Islet precursor cell (in vitro differentiated cells): ENCODE measurements at regions not wholly inside any gene's neighbourhood (a gene's known extent, or its start where the extent isn't known, plus 50 kb on each side); places are given as distances from the start of the nearest gene placed in this dataset.
A peak's percentile ranks its signal among the peaks of the same experiment; 100 is the strongest.
"Not testable (repeated sequence)": the region's sequence is repeated elsewhere in the genome, so short reads cannot be mapped to it uniquely, and the experiment has no call there.

Experiments
- DNase-seq: peaks from one replicate; pipeline ENCODE4 v3.0.0-alpha.2; 2018

DNA sequence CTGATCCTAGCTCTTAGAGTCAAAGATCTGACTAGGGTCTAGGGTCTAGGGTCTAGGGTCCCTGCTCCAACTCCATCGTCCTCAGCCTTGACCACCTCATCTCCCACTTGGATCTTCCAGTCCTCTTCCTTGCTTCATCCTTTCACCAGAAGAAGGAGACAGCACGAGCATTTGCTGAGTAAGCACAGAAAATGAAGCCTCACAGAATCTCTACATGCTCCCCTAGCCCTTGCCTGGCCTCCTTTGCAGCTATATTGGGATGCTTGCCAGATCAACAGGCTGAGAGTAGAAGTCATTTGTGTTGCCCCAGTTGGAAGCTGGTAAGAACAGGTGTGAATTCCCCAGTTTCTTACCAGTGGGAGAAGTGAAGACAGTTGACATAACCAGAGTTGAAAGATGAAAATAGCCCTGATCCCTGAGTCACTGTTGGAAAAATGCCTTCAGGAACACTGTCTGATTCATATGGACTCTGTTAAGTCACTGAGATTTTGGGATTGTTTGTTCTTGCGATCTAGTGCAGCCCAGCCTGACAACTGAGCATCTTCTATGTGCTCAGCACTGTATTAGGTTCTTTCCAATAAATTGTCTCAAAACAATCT is 552.5 kb downstream of the INSC start:
- DNase-seq: no peak

DNA sequence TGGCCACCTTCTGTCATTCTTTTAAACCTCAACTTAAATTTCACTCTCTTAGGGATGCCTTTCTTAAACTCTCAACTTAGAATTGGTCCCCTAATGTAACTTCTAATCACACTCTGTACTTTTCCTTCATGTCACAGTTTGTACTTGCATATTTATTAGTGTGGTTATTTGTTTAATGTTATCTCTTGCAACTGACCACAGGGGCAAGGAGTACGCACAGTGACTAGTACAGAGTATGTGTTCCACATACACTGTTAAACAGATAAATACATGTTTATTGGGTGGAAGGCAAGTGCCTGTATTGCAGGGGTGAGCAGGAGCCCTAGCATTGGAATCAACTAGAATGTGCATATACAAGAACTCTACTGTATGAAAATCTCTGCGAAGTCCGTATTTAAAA is 554.0 kb downstream of the INSC start:
- DNase-seq: no peak

GRCh38 chr11:15670520-15671070 is 555.9 kb downstream of the INSC start:
- DNase-seq: peak; percentile 62

DNA sequence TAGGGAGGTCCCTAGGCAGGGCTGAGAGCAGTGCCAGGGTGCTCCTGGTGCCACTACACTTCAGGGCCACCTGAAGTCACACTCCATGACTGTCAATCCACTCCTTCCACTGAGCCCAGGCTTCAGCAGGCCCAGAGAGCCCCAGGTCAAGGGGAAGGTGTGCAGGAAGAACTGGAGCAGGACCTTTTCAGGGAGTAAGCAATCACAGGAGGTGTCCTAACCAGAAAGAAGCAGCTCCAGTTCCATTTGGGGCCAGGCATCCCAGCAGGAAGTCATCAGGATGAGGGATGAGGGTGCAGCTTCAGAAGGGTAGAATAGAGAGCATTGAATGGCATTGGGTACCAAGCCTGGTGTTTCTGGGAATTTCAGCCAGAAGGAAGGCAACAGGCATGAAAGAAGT is 556.5 kb downstream of the INSC start:
- DNase-seq: no peak

DNA sequence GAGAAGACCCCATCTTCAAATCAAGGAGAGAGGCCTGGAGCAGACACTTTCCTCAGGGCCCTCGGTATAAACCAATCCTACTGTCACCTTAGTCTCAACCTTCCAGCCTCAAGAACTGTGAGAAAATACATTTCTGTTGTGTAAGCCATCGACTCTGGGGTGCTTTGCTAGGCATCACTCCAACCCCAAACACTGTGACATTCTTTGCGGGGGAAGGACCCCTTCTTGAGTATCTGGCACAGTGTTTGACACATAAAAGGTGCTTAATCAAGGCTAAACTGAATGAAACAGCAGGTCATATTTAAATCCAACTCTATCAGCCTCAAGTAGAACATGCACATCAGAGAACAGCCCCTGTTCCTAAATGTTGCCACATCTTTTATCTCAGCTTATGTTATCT is 558.1 kb downstream of the INSC start:
- DNase-seq: no peak

- no peak for DNase-seq
Observed at GRCh38 chr11:15673408-15673831, 558.7 kb downstream of the INSC start.

- no peak for DNase-seq
Observed at GRCh38 chr11:15674756-15675155, 560.0 kb downstream of the INSC start.

- no peak for DNase-seq
Observed at GRCh38 chr11:15675683-15676082, 561.0 kb downstream of the INSC start.

- no peak for DNase-seq
Observed at GRCh38 chr11:15677181-15677580, 562.5 kb downstream of the INSC start.

DNA sequence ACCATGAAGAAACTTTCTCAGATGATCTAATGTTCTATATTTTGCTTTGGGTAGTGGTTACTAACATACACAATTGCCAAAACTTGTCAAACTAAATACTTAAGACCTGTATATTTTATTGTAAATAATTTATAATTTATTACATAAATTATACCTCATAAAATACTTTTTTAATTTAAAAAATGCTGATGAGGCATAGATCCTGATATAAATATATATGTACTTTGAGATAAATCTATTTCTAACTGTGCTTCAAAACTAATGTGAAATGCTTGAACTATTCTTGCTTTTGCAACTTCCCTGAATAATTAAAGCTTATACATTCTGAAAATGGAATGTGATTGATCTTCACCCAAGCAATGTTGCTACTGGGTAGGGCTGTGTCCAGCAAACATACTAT is 568.8 kb downstream of the INSC start:
- DNase-seq: no peak

GRCh38 chr11:15685306-15685705 is 570.6 kb downstream of the INSC start:
- no peak for DNase-seq

DNA sequence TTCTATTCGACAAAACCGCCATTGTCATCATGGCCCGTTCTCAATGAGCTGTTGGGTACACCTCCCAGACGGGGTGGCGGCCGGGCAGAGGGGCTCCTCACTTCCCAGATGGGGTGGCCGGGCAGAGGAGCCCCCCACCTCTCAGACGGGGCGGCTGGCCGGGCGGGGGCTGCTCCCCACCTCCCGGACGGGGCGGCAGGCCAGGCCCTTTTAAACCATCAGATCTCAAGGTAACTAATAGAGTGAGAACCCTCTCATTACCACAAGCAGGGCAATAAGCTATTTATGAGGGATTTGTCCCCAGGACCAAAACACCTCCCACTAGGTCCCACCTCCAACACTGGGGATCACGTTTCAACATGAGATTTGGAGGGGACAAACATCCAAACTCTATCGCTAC is 571.5 kb downstream of the INSC start:
- not testable (repeated sequence) for DNase-seq

DNA sequence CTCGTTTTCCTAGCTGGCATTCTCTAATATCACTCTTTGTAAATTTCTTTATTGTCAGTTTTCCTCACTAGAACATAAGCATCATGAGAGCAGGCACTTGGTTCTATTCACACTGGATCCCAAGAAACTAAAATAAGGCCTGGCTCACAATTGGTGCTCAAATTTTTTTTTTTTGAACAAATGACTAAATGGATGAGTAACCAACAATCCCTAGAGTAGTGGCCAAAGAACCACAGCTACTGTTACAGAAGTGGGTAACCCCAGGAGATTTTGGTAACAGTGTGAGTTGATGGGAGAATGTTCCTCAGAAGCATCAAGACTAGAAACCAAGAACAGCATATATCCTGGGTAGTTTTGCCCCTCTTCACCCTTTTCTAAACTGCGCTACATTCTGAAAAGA is 572.6 kb downstream of the INSC start:
- DNase-seq: no peak

DNA sequence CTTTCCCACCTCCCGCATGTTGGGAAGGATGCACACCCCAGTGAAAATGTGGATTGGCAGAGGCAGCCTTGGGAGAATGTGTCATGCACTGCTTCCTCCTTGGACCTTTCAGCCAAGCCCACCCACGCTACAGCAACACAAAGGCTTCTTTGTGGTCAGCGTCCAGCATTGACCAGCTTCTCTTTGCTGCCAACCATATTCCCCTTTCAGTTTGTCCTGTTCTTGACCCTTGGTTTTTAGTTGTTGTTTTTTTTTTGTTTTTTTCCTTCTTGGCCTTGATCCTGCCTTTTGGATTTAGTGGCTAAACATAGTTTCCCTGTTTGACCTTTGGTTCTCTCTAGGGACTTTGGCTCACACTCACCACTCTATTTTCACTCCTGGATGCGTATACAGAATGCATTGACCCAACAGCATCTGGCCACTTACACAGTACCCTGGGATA is 573.6 kb downstream of the INSC start:
- DNase-seq: no peak

GRCh38 chr11:15690320-15690719 is 575.6 kb downstream of the INSC start:
- DNase-seq: no peak

GRCh38 chr11:15692739-15693138 is 578.0 kb downstream of the INSC start:
- DNase-seq: peak; percentile 76

DNA sequence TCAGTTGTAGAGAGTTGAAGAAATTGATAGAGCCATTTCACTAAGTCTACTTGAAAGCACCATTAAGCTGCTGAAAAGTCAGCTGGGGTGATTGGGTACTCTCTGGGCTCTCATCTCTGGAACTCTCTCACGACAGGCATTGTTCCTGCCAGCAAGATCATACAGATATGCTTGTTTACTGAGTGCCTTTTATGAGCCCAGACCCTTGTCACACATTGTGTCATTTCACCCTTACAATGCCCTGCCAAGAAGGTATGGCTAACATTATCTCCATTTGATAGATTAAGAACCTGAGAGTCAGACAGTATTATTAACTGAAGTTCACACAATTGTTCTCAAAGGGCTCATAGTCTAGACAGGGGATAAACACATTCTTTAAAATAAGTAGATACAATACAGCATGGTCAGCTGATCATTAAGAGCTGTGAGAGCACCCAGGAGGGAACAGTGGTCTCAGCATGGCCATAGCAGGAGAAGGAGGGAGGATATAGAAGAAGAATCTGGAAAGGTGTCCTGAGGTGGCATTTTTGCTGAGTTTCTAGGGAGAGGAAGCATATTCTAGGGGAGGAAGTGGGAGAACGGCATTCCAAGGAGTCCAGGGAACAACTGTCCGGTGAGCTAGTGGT is 580.5 kb downstream of the INSC start:
- DNase-seq: peak; percentile 59

GRCh38 chr11:15696069-15696468 is 581.3 kb downstream of the INSC start:
- no peak for DNase-seq

DNA sequence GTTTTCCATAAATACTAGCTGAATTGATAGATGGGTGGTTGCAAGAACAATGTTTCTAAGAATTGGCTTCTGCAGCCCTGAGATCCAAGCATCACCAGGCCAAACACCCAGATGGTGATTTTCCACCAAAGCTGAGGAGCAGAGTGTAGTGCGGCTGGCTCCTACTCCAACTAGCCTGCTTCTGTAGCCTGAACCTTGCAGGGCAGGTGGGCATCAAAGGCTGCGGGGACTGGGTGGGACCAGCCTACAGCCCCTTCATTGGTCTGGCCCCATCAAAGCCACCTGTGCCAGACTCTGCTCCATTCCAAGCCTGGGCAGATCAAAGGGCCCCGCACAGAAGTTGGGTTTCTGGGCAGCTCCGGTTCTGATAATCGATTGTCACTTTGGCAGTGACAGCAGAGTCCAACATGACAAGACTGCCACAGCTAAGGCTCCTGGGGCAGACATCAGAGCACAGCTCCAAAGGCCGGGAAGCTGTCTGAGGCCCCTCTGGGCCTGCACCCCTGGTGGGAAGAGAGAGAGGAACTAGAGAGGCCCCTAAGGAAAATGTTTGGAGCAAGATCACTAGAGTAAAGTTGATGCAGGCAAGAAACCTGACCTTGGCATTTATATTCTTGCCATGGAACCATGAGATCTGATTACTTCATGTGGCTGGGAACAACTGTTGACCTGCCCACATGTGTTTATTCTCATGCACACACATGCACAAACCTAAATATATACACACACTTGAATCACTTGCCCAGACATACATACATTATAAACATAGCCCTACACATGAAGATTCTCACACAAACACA is 582.9 kb downstream of the INSC start:
- no peak for DNase-seq

DNA sequence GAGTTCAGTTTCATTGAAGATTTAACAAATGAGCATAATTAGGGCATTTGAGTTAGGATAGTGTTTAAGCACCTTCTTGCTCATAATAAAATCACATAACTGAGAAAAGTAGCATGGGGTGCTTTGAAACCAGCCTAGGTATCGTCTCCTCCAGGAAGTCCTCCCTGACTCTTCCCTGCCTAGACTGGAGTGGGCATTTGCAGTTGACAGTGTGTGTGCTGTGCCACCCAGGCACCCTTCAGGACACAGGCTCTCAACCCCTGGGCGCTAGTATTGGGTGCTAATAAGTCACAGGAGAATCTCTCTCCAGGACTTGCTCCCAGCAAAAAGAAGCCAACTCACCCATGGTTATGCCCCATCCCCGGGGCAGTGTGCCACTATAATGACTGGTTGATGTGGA is 584.1 kb downstream of the INSC start:
- no peak for DNase-seq

GRCh38 chr11:15699978-15700377 is 585.3 kb downstream of the INSC start:
- DNase-seq: no peak

DNA sequence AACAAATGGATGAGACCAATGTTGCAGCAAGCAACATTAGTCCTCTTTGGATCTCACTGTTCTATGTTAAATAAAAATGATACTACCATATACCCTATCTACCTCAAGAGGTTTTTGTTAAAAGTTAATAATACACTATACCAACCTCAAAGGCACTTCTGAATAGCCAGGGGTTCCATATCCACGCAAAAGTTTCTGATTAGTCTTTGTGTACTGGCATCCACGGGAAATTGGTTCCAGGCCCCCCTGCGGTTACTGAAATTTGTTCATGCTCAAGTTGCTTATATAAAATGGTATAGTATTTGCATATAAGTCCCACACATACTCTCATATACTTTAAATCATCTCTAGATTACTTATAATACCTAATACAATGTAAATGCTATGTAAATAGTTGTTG is 585.7 kb downstream of the INSC start:
- no peak for DNase-seq

DNA sequence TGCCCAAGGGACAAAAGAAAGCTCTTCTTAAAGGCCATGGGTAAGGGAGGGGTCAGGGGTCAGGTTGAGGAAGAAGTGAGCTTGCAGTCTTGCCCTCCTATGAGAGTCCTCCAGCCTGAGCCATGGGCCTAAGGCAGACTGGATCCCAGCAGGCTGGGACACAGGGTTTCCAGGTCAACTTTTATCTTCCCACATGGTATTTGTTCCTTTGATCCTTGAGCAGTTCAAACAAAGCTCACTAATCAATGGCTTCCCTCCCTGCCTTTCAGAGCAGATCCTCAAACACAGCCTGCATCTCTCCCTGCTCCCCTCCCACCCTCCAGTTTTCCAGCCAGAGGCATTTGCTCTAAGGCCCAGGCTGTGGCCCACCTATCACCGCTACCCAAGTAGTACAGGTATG is 589.3 kb downstream of the INSC start:
- no peak for DNase-seq

DNA sequence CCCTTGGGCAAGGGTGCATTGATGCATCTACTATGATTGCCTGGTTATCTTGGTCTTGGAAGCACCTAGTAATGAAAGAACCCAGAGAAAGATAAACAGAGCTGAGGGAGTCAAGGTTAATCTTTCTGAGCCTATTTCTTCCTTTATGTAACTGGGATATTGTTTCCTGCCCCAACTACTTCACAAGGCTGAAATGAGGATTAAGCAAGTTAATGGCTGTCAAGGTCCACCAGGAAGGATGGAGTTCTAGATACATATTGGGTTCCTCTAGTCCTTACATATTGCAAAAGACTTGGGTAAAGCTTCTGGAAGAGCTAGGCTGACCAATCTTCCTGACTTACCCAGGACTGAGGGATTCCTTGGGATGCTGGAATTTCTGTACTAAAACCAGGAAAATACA is 589.8 kb downstream of the INSC start:
- DNase-seq: no peak
